Naive thymus-derived CD4-positive, alpha-beta T cell (primary cell): ENCODE measurements at regions not wholly inside any gene's neighbourhood (a gene's known extent, or its start where the extent isn't known, plus 50 kb on each side); places are given as distances from the start of the nearest gene placed in this dataset.

Experiments used
- ATAC-seq: fragments of 150-1000 bp; cut with Tn5 transposase; 2 replicates; pipeline ENCODE4 v1.10.0; 2021; ENCODE audit warnings: mild to moderate bottlenecking, moderate library complexity
- CTCF ChIA-PET: fragments of 350-600 bp; sonication (Branson Sonifier 250); formaldehyde crosslinking; loops from one replicate; lab custom pipeline; 2021; ENCODE audit warnings: antibody characterized with exemption; lab: Charles Lee
- POLR2A ChIA-PET: fragments of 350-600 bp; sonication (Branson Sonifier 250); formaldehyde crosslinking; loops from one replicate; lab custom pipeline; 2021; ENCODE audit warnings: antibody characterized with exemption, inconsistent platforms; lab: Charles Lee
- DNase-seq, 9 donors: peaks; one replicate each; pipeline versions ENCODE4 v3.0.0 to v3.0.0-alpha.2; 2020 to 2022; ENCODE audit warnings: mixed read lengths in 1 of 9
- H3K27ac ChIP-seq: one replicate; pipeline ENCODE4 v1.7.0; 2013; ENCODE audit warnings: mild to moderate bottlenecking, low read depth, low read length, moderate library complexity
- H3K27me3 ChIP-seq, 2 donors: one replicate each; pipeline ENCODE4 v1.7.0; 2013; ENCODE audit warnings: low read length in 2 of 2, mild to moderate bottlenecking in 2 of 2, moderate library complexity in 2 of 2; ENCODE audit not compliant: control insufficient read depth in 2 of 2, insufficient read depth in 2 of 2
- H3K36me3 ChIP-seq, 3 experiments: 1 replicate in 2 of 3; 2 replicates in 1 of 3; pipeline ENCODE4 v1.7.0; 2013; ENCODE audit warnings: low read length in 3 of 3, mild to moderate bottlenecking in 3 of 3, moderate library complexity in 1 of 3; ENCODE audit not compliant: insufficient read depth in 3 of 3, control insufficient read depth in 2 of 3
- H3K4me1 ChIP-seq, 2 donors: one replicate each; pipeline ENCODE4 v1.7.0; 2013; ENCODE audit warnings: low read length in 2 of 2, mild to moderate bottlenecking in 2 of 2, moderate library complexity in 1 of 2; ENCODE audit not compliant: control insufficient read depth in 2 of 2, insufficient read depth in 2 of 2
- H3K4me3 ChIP-seq: 2 replicates; pipeline ENCODE4 v1.7.0; 2013; ENCODE audit warnings: mild to moderate bottlenecking, low read length
- H3K9me3 ChIP-seq, 3 experiments: 1 replicate in 2 of 3; 2 replicates in 1 of 3; pipeline ENCODE4 v1.7.0; 2013; ENCODE audit warnings: low read length in 3 of 3; ENCODE audit not compliant: control insufficient read depth in 2 of 3
- H3K27ac Mint-ChIP-seq, 9 donors: one replicate each; pipeline ENCODE4 v1.8.0; 2020 to 2022; ENCODE audit warnings: mixed read lengths in 9 of 9, mild to moderate bottlenecking in 8 of 9, moderate library complexity in 5 of 9, inconsistent platforms in 2 of 9
- H3K27me3 Mint-ChIP-seq, 5 donors: one replicate each; pipeline ENCODE4 v1.8.0; 2021 to 2022; ENCODE audit warnings: mixed read lengths in 5 of 5, mild to moderate bottlenecking in 1 of 5
- H3K36me3 Mint-ChIP-seq, 5 donors: one replicate each; pipeline ENCODE4 v1.8.0; 2020 to 2022; ENCODE audit warnings: mixed read lengths in 5 of 5, mild to moderate bottlenecking in 3 of 5, inconsistent platforms in 1 of 5
- H3K4me1 Mint-ChIP-seq, 7 donors: one replicate each; pipeline ENCODE4 v1.8.0; 2020 to 2022; ENCODE audit warnings: mixed read lengths in 7 of 7, mild to moderate bottlenecking in 3 of 7, inconsistent platforms in 1 of 7
- H3K4me3 Mint-ChIP-seq, 10 donors: one replicate each; pipeline ENCODE4 v1.8.0; 2020 to 2022; ENCODE audit warnings: mild to moderate bottlenecking in 10 of 10, mixed read lengths in 10 of 10, moderate library complexity in 6 of 10, inconsistent platforms in 2 of 10
- H3K9me3 Mint-ChIP-seq, 11 donors: one replicate each; pipeline ENCODE4 v1.8.0; 2020 to 2022; ENCODE audit warnings: mixed read lengths in 11 of 11, mild to moderate bottlenecking in 4 of 11, inconsistent platforms in 1 of 11, moderate library complexity in 1 of 11
- intact Hi-C, 2 donors: fragments of 100-400 bp; cut with micrococcal nuclease; formaldehyde crosslinking; loops; one replicate each; pipeline ENCODE4 v1.15.1; 2023

- Mint-ChIP-seq H3K27me3 (peaks cover 0 to 5% (median 0%) of the 10 kb centered on the region in 5 donors), H3K4me1 (peaks cover 0 to 5% (median 0%) of the 10 kb centered on the region in 7 donors), H3K9me3 (no peaks in the 10 kb centered on the region), H3K27ac (no peak overlapping the region), H3K36me3 (no peaks in the 10 kb centered on the region), H3K4me3 (no peak overlapping the region)
- ChIA-PET CTCF (no interaction called here), POLR2A (no interaction called here)
- Histone ChIP-seq H3K36me3 (no peaks in the 10 kb centered on the region), H3K4me3 (no peak overlapping the region), H3K9me3 (no peaks in the 10 kb centered on the region), H3K27me3 (no peaks in the 10 kb centered on the region), H3K4me1 (no peaks in the 10 kb centered on the region), H3K27ac (no peak overlapping the region)
- intact Hi-C loops = no loop called here
- DNase-seq = no peak
- ATAC-seq = no peak
These were observed 113.2 kb upstream of the PPFIA2 start for GRCh38 chr12:81872400-81872799.

DNA sequence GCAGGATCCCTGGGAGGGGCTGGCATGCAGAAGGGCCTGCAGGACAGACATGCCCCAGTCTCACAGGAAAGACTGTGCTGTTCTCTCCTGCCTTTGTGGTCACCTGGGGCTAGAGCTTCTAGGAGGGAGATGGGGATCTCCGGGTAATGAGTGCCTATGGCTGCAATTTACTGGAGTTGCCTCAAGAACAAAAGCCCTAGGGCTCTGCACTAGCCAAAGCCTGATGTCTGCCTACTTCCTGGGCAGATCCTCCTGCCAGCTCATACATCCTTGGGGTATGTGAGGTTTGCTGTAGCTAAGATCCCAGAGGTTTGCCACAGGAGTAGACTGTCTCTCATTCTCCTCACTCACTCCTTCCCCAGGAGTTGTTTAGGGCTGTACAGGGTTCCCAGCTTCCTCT lies 106.9 kb upstream of the PPFIA2 start:
- no peak for ATAC-seq
- Histone ChIP-seq H3K4me3 (no peak overlapping the region), H3K9me3 (no peaks in the 10 kb centered on the region), H3K36me3 (no peaks in the 10 kb centered on the region), H3K4me1 (no peaks in the 10 kb centered on the region), H3K27ac (no peak overlapping the region), H3K27me3 (no peaks in the 10 kb centered on the region)
- ChIA-PET POLR2A (no interaction called here), CTCF (no interaction called here)
- intact Hi-C loops = no loop called here
- Mint-ChIP-seq H3K27ac (no peak overlapping the region), H3K4me3 (no peak overlapping the region), H3K36me3 (no peaks in the 10 kb centered on the region), H3K9me3 (peaks cover 0 to 3% (median 0%) of the 10 kb centered on the region in 11 donors), H3K4me1 (no peaks in the 10 kb centered on the region), H3K27me3 (peaks cover 0 to 5% (median 0%) of the 10 kb centered on the region in 5 donors)
- DNase-seq = no peak

GRCh38 chr12:81863406-81863805 lies 104.3 kb upstream of the PPFIA2 start:
- ATAC-seq (no peak), DNase-seq (no peak)
- H3K27me3 ChIP-seq = no peaks in the 10 kb centered on the region
- no peak overlapping the region for H3K4me3 ChIP-seq
- H3K36me3 ChIP-seq = no peaks in the 10 kb centered on the region
- Mint-ChIP-seq H3K9me3 (peaks cover 0 to 3% (median 0%) of the 10 kb centered on the region in 11 donors), H3K27me3 (peaks cover 0 to 5% (median 0%) of the 10 kb centered on the region in 5 donors), H3K36me3 (no peaks in the 10 kb centered on the region), H3K27ac (no peak overlapping the region), H3K4me3 (no peak overlapping the region), H3K4me1 (peaks cover 0 to 16% (median 0%) of the 10 kb centered on the region in 7 donors)
- intact Hi-C loops = no loop called here
- H3K4me1 ChIP-seq = no peaks in the 10 kb centered on the region
- ChIA-PET CTCF (no interaction called here), POLR2A (no interaction called here)
- H3K27ac ChIP-seq = no peak overlapping the region
- no peaks in the 10 kb centered on the region for H3K9me3 ChIP-seq

DNA sequence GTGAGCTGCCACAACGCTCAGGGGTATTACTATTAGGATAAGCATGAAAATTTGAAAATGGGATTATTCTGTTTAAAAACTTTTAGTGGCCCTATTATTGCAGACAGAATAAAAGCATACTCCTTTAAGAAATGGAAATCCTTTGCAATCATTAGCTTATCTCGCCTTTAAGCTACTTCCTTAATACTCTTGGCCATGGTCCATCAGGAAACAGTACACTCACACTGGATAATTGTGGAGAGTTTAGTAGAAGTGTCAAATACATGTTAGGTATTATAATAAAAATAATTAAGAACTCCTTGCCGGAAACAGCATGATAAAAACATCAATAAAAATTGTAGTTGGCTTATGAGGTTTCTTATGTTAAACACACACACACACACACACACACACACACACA lies 100.4 kb upstream of the PPFIA2 start:
- Histone ChIP-seq H3K36me3 (no peaks in the 10 kb centered on the region), H3K9me3 (no peaks in the 10 kb centered on the region), H3K27ac (no peak overlapping the region), H3K4me1 (no peaks in the 10 kb centered on the region), H3K27me3 (no peaks in the 10 kb centered on the region), H3K4me3 (no peak overlapping the region)
- DNase-seq = no peak
- intact Hi-C loops = no loop called here
- ChIA-PET CTCF (no interaction called here), POLR2A (no interaction called here)
- Mint-ChIP-seq H3K4me3 (no peak overlapping the region), H3K36me3 (no peaks in the 10 kb centered on the region), H3K27me3 (no peaks in the 10 kb centered on the region), H3K9me3 (peaks cover 0 to 2% (median 0%) of the 10 kb centered on the region in 11 donors), H3K4me1 (peaks cover 0 to 16% (median 0%) of the 10 kb centered on the region in 7 donors), H3K27ac (no peak overlapping the region)
- ATAC-seq = no peak

- H3K4me1 Mint-ChIP-seq = peaks cover 0 to 5% (median 0%) of the 10 kb centered on the region in 7 donors
- no peak overlapping the region for H3K27ac ChIP-seq
- H3K4me1 ChIP-seq = no peaks in the 10 kb centered on the region
- POLR2A ChIA-PET = no interaction called here
- CTCF ChIA-PET = no interaction called here
- DNase-seq (no peak), ATAC-seq (no peak)
- no peak overlapping the region for H3K27ac Mint-ChIP-seq
- peaks cover 0 to 9% (median 0%) of the 10 kb centered on the region in 5 donors for H3K27me3 Mint-ChIP-seq
- H3K9me3 Mint-ChIP-seq = peaks cover 0 to 4% (median 0%) of the 10 kb centered on the region in 11 donors
- H3K36me3 Mint-ChIP-seq = no peaks in the 10 kb centered on the region
- no peaks in the 10 kb centered on the region for H3K9me3 ChIP-seq
- no peaks in the 10 kb centered on the region for H3K36me3 ChIP-seq
- intact Hi-C loops = no loop called here
- no peak overlapping the region for H3K4me3 Mint-ChIP-seq
- no peak overlapping the region for H3K4me3 ChIP-seq
- H3K27me3 ChIP-seq = no peaks in the 10 kb centered on the region
These were observed 84.4 kb upstream of the PPFIA2 start for GRCh38 chr12:81843599-81843998.

GRCh38 chr12:81835783-81836182 lies 76.6 kb upstream of the PPFIA2 start:
- Histone ChIP-seq H3K27ac (no peak overlapping the region), H3K27me3 (no peaks in the 10 kb centered on the region), H3K36me3 (no peaks in the 10 kb centered on the region), H3K4me3 (no peak overlapping the region), H3K4me1 (no peaks in the 10 kb centered on the region), H3K9me3 (no peaks in the 10 kb centered on the region)
- DNase-seq (no peak), ATAC-seq (no peak)
- no peaks in the 10 kb centered on the region for H3K36me3 Mint-ChIP-seq
- no peak overlapping the region for H3K4me3 Mint-ChIP-seq
- ChIA-PET CTCF (no interaction called here), POLR2A (no interaction called here)
- peaks cover 0 to 5% (median 0%) of the 10 kb centered on the region in 7 donors for H3K4me1 Mint-ChIP-seq
- intact Hi-C loops = no loop called here
- H3K27ac Mint-ChIP-seq = no peak overlapping the region
- peaks cover 0 to 5% (median 0%) of the 10 kb centered on the region in 5 donors for H3K27me3 Mint-ChIP-seq
- H3K9me3 Mint-ChIP-seq = peaks cover 0 to 6% (median 0%) of the 10 kb centered on the region in 11 donors

- no peaks in the 10 kb centered on the region for H3K36me3 ChIP-seq
- ATAC-seq = no peak
- Mint-ChIP-seq H3K27me3 (peaks cover 0 to 3% (median 0%) of the 10 kb centered on the region in 5 donors), H3K36me3 (no peaks in the 10 kb centered on the region), H3K9me3 (peaks cover 0 to 2% (median 0%) of the 10 kb centered on the region in 11 donors), H3K27ac (no peak overlapping the region), H3K4me3 (no peak overlapping the region), H3K4me1 (peaks cover 0 to 7% (median 0%) of the 10 kb centered on the region in 7 donors)
- no peaks in the 10 kb centered on the region for H3K27me3 ChIP-seq
- ChIA-PET CTCF (no interaction called here), POLR2A (no interaction called here)
- H3K4me3 ChIP-seq = no peak overlapping the region
- H3K27ac ChIP-seq = no peak overlapping the region
- no peaks in the 10 kb centered on the region for H3K4me1 ChIP-seq
- H3K9me3 ChIP-seq = no peaks in the 10 kb centered on the region
- intact Hi-C loops = no loop called here
- DNase-seq = no peak
These were observed 61.0 kb upstream of the PPFIA2 start for GRCh38 chr12:81819991-81820633.
